GM21717 (cell line): ENCODE measurements at regions not wholly inside any gene's neighbourhood (a gene's known extent, or its start where the extent isn't known, plus 50 kb on each side); places are given as distances from the start of the nearest gene placed in this dataset.
"Not testable (repeated sequence)": the region's sequence is repeated elsewhere in the genome, so short reads cannot be mapped to it uniquely, and the experiment has no call there.

Source experiments
- ATAC-seq: cut with Tn5 transposase; IDR thresholded peaks from one replicate; pipeline ENCODE4 v1.9.1; 2021; ENCODE audit warnings: mild to moderate bottlenecking, moderate library complexity; ENCODE audit not compliant: unreplicated experiment

GRCh38 chr5:92271750-92272149 is 888.6 kb upstream of the ARRDC3 start:
- ATAC-seq: not testable (repeated sequence)

DNA sequence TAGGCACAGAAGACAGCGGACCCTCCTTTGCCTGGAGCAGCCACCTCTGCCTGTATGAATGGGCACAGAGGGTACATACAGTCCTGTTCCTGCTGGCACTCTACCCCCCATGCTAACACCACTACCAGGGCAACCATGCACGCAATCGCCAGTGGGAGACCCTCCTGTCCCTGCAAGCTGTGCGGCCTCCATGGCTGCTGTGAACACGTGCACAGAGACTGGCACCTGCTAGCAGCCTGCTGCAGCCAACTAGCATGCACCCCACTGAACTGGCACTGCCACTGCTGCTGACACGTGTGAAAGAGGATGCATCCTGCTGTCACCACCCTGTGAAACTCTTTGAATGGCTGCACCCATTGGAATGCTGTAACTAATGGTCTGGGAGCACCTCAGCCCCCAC is 885.2 kb upstream of the ARRDC3 start:
- ATAC-seq: no peak

DNA sequence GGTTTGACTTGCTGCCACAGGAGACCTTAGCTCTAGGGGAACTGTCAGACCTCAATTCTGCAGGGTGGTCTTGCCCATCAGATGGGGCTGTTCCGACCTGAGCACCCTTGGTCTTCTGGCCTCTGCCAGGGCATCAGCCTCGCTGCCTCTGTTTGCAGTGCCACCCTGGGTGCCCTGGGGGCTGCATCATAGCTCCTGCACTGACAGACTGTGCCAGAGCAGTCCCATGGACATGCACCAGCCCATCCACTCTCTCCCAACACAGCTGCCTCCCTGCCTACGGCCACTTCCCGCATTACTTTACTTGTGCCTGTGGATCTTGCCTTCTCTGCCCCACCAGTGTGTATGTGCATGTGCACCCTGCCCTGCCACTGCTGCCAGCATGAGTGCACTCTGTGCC is 884.7 kb upstream of the ARRDC3 start:
- no peak for ATAC-seq

DNA sequence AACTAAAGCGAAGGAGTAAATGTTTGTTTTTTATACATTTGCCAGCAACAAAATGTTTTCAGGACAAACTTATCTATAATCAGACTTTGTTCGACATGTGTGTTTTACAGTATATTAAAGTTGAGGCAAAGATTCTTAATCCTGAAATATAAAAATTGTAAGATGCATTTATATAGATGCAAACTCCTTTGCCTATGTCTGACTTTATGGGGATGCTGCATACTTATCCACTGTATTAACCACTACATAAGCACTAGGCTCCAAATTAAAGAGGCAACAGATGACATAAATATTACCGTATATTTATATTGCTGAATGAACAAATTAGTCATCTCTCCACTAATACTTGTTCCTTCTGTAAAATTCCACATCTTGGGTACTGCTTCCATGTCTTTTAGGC is 882.7 kb upstream of the ARRDC3 start:
- ATAC-seq: no peak

GRCh38 chr5:92255605-92256004 is 872.5 kb upstream of the ARRDC3 start:
- not testable (repeated sequence) for ATAC-seq

GRCh38 chr5:92248518-92248917 is 865.4 kb upstream of the ARRDC3 start:
- no peak for ATAC-seq

GRCh38 chr5:92242170-92242569 is 859.1 kb upstream of the ARRDC3 start:
- no peak for ATAC-seq

DNA sequence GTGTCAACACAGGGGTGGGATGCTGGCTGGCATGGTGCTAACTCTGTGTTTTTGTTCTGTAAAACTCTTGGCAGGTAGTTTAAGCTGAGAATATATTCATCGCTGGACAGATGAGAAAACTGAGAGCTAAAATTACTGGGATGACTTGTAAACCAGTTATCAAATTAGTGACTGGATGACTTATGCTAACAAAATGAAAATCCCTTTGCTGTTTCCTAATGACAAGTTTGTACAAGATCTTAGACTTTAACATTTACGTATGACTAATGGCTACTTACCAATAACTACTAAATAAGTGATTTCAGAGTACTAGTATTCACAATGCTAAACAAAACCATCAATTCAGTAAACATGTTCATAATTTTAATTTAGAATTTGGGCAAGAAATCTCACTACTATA is 854.8 kb upstream of the ARRDC3 start:
- no peak for ATAC-seq

DNA sequence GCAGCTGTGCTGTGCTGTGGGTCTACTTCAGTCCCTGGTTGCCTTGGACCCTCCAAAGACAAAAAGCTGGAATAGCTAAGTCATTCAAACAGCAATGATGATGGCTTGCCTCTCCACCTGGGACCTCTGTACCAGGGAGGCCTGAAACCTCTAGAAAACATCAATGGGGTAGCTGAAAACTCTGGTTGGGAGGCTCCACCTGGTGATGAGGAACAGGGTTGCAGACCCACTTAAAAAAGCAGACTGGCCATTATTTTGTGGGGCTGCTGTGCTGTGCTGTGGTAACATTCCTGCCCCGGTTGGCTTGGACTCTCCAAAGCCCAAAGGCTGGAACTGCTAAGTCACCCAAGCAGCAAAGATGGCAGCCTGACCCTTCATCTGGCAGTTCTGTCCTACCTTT is 839.3 kb upstream of the ARRDC3 start:
- no peak for ATAC-seq

DNA sequence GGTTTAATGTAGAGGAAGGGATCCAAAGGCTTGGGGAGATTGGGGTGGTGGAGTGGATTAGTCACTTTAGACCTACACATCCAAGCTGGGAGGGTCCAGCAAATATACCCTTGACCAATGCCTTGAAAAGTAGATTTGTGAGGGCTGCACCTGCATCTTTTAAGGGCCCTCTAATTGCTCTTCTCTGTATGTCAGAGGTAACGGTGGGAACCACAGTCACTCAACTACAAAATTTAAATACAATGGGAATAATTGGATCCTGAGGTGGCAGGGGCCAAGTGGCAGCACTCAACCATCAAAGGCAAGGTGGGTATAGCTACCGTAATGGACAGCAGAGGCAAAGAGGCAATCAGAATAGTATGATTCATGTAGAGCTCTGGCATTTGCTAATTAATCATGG is 833.7 kb upstream of the ARRDC3 start:
- not testable (repeated sequence) for ATAC-seq

GRCh38 chr5:92215116-92215515 is 832.0 kb upstream of the ARRDC3 start:
- no peak for ATAC-seq

DNA sequence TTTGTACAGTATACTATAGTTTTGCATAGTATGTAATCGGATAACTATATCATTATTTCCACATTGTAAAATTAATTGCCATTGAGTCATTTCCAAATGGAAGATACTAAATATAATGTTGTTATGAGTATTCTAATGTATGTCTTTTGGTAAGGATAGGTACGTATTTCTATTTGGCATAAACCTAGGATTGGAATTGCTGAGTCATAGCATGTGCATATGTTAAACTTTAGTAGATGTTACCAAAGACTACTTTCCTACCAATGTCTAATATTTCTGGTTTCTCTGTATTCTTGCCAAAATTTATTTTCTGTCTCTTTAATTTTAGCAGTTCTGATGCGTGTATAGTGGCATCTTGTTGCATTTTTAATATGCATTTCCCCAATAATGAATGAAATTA is 825.1 kb upstream of the ARRDC3 start:
- no peak for ATAC-seq

DNA sequence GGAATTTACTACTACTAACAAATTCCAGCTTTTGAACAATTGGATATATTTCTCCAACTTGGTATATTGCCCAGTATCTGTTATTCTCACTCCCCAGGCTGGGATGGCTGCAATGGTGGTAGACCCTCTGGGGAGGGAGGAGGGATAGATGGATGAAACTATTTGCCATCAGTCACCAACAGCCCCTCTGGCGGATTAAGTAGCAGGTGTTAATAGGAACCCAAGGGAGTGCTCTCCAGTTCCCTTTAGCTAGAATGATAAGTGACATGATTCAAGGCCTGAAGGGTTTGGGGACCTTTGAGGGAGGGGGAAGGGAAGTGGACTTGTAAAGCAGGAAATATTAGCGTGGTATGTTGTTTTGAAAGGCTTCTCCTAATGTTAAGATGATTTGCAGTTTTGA is 824.0 kb upstream of the ARRDC3 start:
- ATAC-seq: no peak

DNA sequence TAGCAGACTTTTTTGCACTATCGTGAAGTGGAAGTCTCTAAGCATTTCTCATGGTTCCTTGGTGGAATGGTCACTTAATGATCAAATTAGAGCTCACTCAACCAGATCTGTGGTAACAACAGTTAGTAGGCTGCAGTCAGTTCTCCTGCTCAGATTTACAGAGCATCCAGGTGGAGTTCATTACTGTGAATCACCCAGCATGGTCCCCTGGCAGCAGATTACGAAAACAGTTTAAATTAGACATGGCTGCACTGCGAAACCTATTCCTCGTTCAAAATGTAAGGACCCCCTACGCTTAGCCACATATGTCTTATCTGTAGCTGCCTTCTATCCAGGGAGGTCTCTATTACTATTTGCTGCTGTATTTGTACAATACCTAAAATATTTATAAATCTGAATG is 823.6 kb upstream of the ARRDC3 start:
- ATAC-seq: no peak

DNA sequence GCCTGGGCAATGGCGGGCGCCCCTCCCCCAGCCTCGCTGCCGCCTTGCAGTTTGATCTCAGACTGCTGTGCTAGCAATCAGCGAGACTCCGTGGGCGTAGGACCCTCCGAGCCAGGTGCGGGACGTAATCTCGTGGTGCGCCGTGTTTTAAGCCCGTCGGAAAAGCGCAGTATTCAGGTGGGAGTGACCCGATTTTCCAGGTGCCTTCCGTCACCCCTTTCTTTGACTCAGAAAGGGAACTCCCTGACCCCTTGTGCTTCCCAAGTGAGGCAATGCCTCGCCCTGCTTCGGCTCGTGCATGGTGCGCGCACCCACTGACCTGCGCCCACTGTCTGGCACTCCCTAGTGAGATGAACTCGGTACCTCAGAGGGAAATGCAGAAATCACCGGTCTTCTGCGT is 815.9 kb upstream of the ARRDC3 start:
- ATAC-seq: not testable (repeated sequence)

DNA sequence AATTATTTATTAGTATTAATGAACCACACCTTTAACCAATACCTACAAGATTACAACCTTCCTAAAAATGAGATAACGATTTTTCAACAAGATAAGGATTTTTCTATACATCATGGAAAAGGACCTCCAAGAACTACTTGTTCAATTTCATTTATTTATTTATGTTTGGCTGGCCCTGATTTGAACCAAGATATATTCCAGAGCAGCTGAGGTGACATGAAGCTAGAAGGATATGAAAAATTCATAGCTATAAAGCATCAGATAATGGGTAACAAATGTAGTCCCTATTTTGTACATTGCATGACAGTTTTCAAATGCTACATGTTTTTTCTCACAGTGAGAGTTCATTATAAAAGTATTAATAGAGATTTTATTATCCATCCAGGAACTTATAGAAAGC is 798.5 kb upstream of the ARRDC3 start:
- no peak for ATAC-seq

DNA sequence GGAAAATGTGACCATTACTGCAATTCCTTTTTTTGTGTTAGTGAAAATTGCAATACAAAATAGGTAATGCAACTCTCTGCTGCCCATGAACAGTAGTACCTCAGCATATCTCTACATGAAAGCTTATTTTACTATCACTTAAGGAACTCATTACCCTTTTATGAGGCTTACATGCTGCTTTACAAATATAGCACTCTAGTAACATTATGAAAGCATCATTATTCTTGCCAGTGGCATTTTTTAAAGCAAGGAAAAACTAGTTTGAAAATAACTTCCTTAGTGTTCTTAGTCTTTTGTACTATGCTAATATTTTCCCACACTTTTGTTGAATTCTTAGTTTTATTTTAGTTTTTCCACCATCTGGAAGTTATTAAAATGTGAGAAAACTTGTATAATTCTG is 797.3 kb upstream of the ARRDC3 start:
- ATAC-seq: no peak

- no peak for ATAC-seq
Measured at GRCh38 chr5:92179651-92180050, 796.5 kb upstream of the ARRDC3 start.

DNA sequence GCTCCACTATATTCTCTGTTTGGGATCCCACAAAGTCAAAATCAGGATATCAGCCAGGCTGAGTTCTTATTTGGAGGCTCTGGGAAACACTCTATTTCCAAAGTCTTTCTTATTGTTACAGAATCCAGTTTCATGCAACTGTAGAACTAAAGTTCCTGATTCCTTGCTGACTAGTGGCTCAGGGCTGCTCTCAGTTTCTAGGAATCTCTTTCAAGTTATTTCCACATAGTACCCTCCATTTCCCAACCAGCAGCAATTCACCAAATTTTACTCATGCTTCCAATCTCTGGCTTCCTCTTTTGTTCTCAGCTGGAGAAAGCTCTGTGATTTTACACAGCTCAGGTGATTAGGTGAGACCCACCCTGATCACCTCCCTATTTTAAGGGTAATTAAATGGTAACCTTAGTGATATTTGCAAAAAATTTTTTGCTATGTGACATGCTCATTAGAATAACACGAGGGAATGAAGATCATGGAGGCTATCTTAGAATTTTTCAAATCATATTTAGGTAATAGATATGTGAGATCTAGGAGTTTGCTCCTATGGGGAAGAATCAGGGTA is 794.9 kb upstream of the ARRDC3 start:
- ATAC-seq: no peak

GRCh38 chr5:92163906-92164305 is 780.8 kb upstream of the ARRDC3 start:
- no peak for ATAC-seq

DNA sequence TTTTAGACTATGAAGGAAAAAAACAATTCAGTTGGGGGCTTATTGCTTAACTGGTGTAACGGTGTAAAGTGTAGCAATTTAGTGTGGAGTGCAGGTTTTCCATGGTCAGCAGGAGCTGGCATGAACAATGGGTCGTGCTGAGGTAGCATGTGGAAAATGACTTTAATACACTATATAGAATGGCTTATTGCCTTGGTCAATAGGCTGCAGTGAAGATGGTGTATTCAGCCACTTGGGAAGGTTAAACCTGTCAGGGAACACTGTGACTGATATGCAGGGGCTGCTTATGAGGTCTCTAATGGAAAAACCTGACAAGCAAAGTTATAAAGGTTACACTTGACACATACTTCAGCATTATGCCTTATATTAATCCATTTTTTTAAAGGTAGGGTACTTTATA is 764.7 kb upstream of the ARRDC3 start:
- ATAC-seq: no peak

- ATAC-seq: no peak
Measured at GRCh38 chr5:92147266-92147665, 764.1 kb upstream of the ARRDC3 start.

GRCh38 chr5:92145852-92146251 is 762.7 kb upstream of the ARRDC3 start:
- no peak for ATAC-seq

DNA sequence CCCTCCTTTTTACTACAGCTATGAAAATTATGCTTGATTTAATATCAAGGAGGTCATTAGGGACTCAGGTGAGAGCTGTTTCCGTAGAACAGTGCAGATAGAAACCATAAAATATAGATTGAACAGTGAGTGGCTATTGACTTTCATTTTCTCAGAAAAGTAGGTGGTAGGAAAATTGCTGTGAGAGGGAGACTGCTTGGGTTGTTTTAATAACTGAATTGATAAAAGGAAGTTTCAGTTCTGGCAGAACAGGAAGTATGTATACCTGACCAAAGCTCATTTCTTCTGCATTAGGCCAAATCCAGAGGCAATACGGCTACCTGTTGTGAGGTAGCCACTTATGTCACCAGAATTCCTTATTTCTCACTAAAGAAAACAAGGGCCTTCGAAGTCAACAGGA is 761.7 kb upstream of the ARRDC3 start:
- ATAC-seq: no peak
